ENCODE measurements at regions not wholly inside any gene's neighbourhood (a gene's known extent, or its start where the extent isn't known, plus 50 kb on each side); places are given as distances from the start of the nearest gene placed in this dataset.
"Not testable (repeated sequence)": the region's sequence is repeated elsewhere in the genome, so short reads cannot be mapped to it uniquely, and the experiment has no call there.

GRCh38 chr6:11425876-11426275 lies 111.7 kb upstream of the TMEM170B start:
- no peak for DNase-seq

GRCh38 chr6:11425431-11425871 lies 112.1 kb upstream of the TMEM170B start:
- no peak for DNase-seq

- DNase-seq = no peak
Observed at GRCh38 chr6:11424395-11425034, 113.0 kb upstream of the TMEM170B start.

- no peak for DNase-seq
Observed at GRCh38 chr6:11423667-11424066, 113.9 kb upstream of the TMEM170B start.

GRCh38 chr6:11423072-11423471 lies 114.5 kb upstream of the TMEM170B start:
- no peak for DNase-seq

GRCh38 chr6:11419763-11420453 lies 117.6 kb upstream of the TMEM170B start:
- DNase-seq = no peak

GRCh38 chr6:11418290-11418905 lies 119.2 kb upstream of the TMEM170B start:
- no peak for DNase-seq

GRCh38 chr6:11416936-11417576 lies 120.5 kb upstream of the TMEM170B start:
- no peak for DNase-seq

- not testable (repeated sequence) for DNase-seq
Observed at GRCh38 chr6:11416099-11416935, 121.2 kb upstream of the TMEM170B start.

GRCh38 chr6:11415557-11415956 lies 122.0 kb upstream of the TMEM170B start:
- no peak for DNase-seq

GRCh38 chr6:11414176-11414963 lies 123.2 kb upstream of the TMEM170B start:
- DNase-seq = no peak

GRCh38 chr6:11413728-11414127 lies 123.8 kb upstream of the TMEM170B start:
- DNase-seq = no peak

- DNase-seq = no peak
Observed at GRCh38 chr6:11413117-11413687, 124.3 kb upstream of the TMEM170B start.

GRCh38 chr6:11412616-11413015 lies 124.9 kb upstream of the TMEM170B start:
- DNase-seq = no peak

GRCh38 chr6:11412011-11412424 lies 125.5 kb upstream of the TMEM170B start:
- no peak for DNase-seq

- DNase-seq = no peak
Observed at GRCh38 chr6:11411593-11411992, 126.0 kb upstream of the TMEM170B start.

GRCh38 chr6:11410539-11411307 lies 126.8 kb upstream of the TMEM170B start:
- no peak for DNase-seq

- DNase-seq = no peak
Observed at GRCh38 chr6:11409371-11409770, 128.2 kb upstream of the TMEM170B start.

- no peak for DNase-seq
Observed at GRCh38 chr6:11407414-11407813, 130.1 kb upstream of the TMEM170B start.

GRCh38 chr6:11404838-11405237 lies 132.7 kb upstream of the TMEM170B start:
- no peak for DNase-seq

- DNase-seq = no peak
Observed at GRCh38 chr6:11404081-11404480, 133.5 kb upstream of the TMEM170B start.

Measured in DMS153 (cell line).